NCI-H187 treated with DMSO at 0.1 percent for 48 hours (cell line): ENCODE measurements at regions not wholly inside any gene's neighbourhood (a gene's known extent, or its start where the extent isn't known, plus 50 kb on each side); places are given as distances from the start of the nearest gene placed in this dataset.

Experiments
- DNase-seq: peaks from one replicate; lab custom pipeline; 2025; lab: John Stamatoyannopoulos, UW

GRCh38 chr5:56620903-56621677, 194.3 kb upstream of the MAP3K1 start:
- no peak for DNase-seq

GRCh38 chr5:56617998-56618397, 197.4 kb upstream of the MAP3K1 start:
- no peak for DNase-seq

- DNase-seq = no peak
Observed at GRCh38 chr5:56616454-56617160, 198.7 kb upstream of the MAP3K1 start.

GRCh38 chr5:56615361-56616153, 199.8 kb upstream of the MAP3K1 start:
- DNase-seq = no peak

GRCh38 chr5:56612759-56613158, 202.6 kb upstream of the MAP3K1 start:
- no peak for DNase-seq

- no peak for DNase-seq
Observed at GRCh38 chr5:56612353-56612752, 203.0 kb upstream of the MAP3K1 start.

GRCh38 chr5:56610093-56610698, 205.2 kb upstream of the MAP3K1 start:
- no peak for DNase-seq

- DNase-seq = no peak
Observed at GRCh38 chr5:56608217-56608925, 207.0 kb upstream of the MAP3K1 start.

GRCh38 chr5:56607551-56607950, 207.8 kb upstream of the MAP3K1 start:
- DNase-seq = no peak

GRCh38 chr5:56607074-56607473, 208.3 kb upstream of the MAP3K1 start:
- DNase-seq = no peak

- DNase-seq = no peak
Observed at GRCh38 chr5:56606192-56606591, 209.2 kb upstream of the MAP3K1 start.

GRCh38 chr5:56605231-56605630, 210.1 kb upstream of the MAP3K1 start:
- no peak for DNase-seq

- DNase-seq = no peak
Observed at GRCh38 chr5:56601641-56602071, 213.7 kb upstream of the MAP3K1 start.

- DNase-seq = no peak
Observed at GRCh38 chr5:56598941-56599340, 216.4 kb upstream of the MAP3K1 start.

GRCh38 chr5:56596155-56596554, 219.2 kb upstream of the MAP3K1 start:
- DNase-seq = no peak

GRCh38 chr5:56595566-56595965, 219.8 kb upstream of the MAP3K1 start:
- DNase-seq = no peak

GRCh38 chr5:56594792-56595191, 220.6 kb upstream of the MAP3K1 start:
- DNase-seq = no peak

- DNase-seq = no peak
Observed at GRCh38 chr5:56591081-56591480, 224.3 kb upstream of the MAP3K1 start.

- no peak for DNase-seq
Observed at GRCh38 chr5:56589481-56589860, 225.9 kb upstream of the MAP3K1 start.

GRCh38 chr5:56588636-56589480, 226.5 kb upstream of the MAP3K1 start:
- DNase-seq = no peak

- DNase-seq = no peak
Observed at GRCh38 chr5:56588131-56588487, 227.2 kb upstream of the MAP3K1 start.
